GM13976 (cell line): ENCODE measurements at regions not wholly inside any gene's neighbourhood (a gene's known extent, or its start where the extent isn't known, plus 50 kb on each side); places are given as distances from the start of the nearest gene placed in this dataset.

Experiments used
- DNase-seq: peaks from one replicate; pipeline ENCODE4 v3.0.0; 2012; ENCODE audit warnings: low spot score
- in situ Hi-C: fragments of 300-500 bp; cut with MboI; formaldehyde crosslinking; loops from one replicate; pipeline ENCODE4 v1.12.0; 2022; ENCODE audit warnings: low sequenced_read_pairs, mixed read lengths, inconsistent platforms; ENCODE audit not compliant: unreplicated experiment
- TF ChIP-seq, protein P1 (sequence below): IDR thresholded peaks from 2 replicates; pipeline ENCODE4 v1.5.1; 2012; ENCODE audit warnings: borderline replicate concordance, mild to moderate bottlenecking; ENCODE audit not compliant: insufficient read depth; ENCODE audit errors: extremely low read depth, missing control alignments, control extremely low read depth

DNA sequence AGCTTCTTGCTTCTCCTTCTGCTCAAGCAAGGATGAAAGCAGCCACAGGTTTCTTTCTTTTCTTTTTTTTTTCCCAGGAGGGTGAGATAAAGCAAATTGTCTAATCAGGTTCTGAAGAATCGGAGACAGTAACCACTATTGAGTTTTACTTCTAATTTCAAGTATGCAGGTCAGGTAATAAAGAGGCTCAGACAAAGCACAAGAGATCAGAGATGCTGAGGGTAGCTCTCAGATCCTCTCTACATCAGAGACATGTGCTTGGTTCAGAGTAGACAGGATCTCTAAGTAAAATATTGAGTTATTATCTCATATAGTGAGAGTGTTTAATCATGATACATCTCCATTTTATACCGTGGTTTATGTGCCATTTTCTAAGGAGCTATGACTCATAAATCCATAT, 168.5 kb downstream of the NFKBIZ start:
- TF ChIP-seq, protein P1, sequence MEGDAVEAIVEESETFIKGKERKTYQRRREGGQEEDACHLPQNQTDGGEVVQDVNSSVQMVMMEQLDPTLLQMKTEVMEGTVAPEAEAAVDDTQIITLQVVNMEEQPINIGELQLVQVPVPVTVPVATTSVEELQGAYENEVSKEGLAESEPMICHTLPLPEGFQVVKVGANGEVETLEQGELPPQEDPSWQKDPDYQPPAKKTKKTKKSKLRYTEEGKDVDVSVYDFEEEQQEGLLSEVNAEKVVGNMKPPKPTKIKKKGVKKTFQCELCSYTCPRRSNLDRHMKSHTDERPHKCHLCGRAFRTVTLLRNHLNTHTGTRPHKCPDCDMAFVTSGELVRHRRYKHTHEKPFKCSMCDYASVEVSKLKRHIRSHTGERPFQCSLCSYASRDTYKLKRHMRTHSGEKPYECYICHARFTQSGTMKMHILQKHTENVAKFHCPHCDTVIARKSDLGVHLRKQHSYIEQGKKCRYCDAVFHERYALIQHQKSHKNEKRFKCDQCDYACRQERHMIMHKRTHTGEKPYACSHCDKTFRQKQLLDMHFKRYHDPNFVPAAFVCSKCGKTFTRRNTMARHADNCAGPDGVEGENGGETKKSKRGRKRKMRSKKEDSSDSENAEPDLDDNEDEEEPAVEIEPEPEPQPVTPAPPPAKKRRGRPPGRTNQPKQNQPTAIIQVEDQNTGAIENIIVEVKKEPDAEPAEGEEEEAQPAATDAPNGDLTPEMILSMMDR: no peak
- in situ Hi-C loops: no loop called here
- DNase-seq: no peak

DNA sequence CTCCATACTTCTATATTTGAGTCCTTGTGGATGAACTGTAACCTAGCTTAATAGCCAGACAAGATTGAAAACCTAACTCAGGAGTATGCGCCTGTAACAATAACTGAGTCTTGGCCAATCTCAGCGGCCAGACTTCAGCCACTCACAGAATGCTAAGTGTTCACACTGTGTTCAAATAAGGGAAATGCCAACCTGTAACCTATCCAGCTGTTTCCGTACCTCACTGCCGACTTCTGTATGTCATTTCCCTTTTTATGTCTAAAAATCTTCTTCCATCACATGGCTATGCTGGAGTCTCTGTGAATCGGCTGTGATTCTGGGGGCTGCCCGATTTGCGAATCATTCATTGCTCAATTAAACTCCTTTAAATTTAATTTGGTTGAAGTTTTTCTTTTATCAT, 169.2 kb downstream of the NFKBIZ start:
- no peak for DNase-seq
- TF ChIP-seq, protein P1: no peak
- in situ Hi-C loops: no loop called here

DNA sequence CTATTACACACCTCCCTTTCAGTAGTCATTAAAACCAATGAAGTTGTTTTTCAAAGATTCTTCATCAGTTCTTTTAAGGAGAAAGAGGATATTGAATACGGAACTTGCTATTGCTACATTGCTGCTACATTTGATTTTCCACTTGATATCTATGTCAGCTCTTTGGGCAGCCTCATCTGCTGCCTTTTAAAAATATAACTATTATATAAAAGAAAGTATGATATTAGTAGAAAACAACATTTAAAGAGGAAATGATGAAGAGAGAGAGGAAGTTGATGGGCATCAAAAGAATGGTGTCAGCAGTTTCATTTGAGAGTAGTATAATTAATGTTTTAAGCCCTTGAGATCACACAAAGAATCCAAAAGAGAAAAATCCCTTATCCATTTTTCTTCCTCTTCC, 171.4 kb downstream of the NFKBIZ start:
- in situ Hi-C loops: no loop called here
- DNase-seq: no peak
- TF ChIP-seq, protein P1: no peak

DNA sequence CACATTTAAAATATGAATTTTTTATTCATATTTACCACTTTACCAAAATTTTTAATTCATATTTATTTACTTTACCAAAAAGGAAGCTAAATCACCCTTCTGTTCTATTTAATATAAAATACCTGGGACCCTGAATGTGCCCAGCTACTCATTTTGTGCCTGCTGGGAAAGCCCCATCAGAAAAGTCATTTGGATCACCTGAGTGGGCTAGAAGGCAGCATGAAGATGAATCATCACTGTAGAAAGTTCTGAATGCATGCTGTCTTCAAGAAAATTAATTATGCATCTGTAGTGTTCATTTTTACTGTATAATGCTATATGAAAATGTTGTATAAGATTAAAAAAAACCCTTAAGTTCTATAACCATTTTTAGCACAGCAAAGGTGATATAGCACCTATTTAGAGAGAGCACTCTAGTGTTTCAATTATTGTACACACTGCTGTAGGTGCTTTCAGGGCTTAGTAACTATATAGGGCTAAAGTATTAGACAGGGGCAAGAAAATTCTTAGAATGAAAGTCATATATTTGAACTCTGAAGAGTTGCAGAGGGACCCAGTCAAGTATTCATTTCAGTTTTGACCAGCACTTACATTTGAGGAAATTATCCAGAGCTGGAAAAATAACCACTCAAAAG, 175.1 kb downstream of the NFKBIZ start:
- in situ Hi-C loops: no loop called here

DNA sequence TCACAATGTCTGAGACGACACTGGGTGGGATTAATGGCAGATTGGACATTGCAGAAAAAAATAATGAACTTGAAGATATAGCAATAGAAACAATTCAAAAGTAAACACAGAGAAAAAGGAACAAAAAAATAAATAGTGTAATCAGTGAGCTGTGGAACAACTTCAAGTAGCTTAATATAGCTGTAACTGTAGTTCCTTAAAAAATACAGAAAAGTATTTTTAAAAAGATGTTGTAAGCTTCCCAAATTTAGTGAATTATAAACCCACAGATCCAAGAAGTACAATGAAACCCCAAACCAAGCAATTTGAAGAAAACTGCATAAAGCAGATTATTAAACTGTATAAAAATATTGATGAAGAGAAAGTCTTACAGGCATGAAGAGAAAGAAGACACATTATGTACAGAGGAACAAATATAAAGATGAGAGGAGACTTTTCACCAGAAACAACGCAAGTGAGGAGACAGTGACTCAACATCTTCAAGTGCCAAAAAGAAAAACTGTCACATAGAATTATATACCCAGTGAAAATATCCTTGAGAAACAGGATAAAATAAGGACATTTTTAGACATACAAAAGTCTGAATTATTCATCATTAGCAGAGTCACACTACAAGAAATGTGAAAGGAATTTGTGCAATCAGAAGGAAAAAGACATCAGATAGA, 176.4 kb downstream of the NFKBIZ start:
- in situ Hi-C loops: no loop called here
- no peak for DNase-seq
- TF ChIP-seq, protein P1: no peak

More for the DNA sequence above, 175.1 kb downstream of the NFKBIZ start:
- DNase-seq: no peak
- TF ChIP-seq, protein P1: no peak

DNA sequence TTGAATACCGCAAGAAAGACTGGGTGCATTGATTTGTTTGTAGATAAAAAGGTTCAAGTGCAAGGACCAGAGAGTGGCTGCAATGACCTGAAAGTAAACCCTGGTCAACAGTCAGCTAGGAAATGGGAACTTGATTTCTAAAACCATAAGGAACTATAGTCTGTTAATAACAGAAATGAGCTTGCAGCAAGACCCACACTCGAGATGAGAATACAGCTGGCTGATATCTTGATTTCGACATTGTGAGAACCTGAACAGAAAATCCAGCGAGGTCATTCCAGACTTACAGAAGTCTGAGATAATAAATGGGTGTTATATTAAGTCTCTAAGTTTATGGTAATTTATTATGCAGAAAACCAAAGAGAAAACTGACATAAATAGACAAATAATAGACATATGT, 177.3 kb downstream of the NFKBIZ start:
- in situ Hi-C loops: no loop called here
- no peak for DNase-seq
- TF ChIP-seq, protein P1: no peak
